ENCODE measurements at regions not wholly inside any gene's neighbourhood (a gene's known extent, or its start where the extent isn't known, plus 50 kb on each side); places are given as distances from the start of the nearest gene placed in this dataset.

GRCh38 chr4:74621616-74622015 is 172.7 kb downstream of the BTC start:
- Histone ChIP-seq H3K4me1 (peaks cover 33% of the 10 kb centered on the region), H3K27me3 (ENCODE audit: low read depth) (no peaks in the 10 kb centered on the region), H3K36me3 (no peaks in the 10 kb centered on the region), H3K9me3 (no peaks in the 10 kb centered on the region), H3K27ac (no peak overlapping the region), H3K4me3 (no peak overlapping the region)
- intact Hi-C loops (cut with DNase I): no loop called here
- ATAC-seq (no peak), DNase-seq (no peak)
- TF ChIP-seq CTCF (IDR thresholded peaks at IDR 0.05): no peak

GRCh38 chr4:74623041-74623440 is 171.3 kb downstream of the BTC start:
- peak; percentile 52 to 63 for ATAC-seq
- peak; percentile 48 for TF ChIP-seq CTCF (IDR thresholded peaks at IDR 0.05)
- Histone ChIP-seq H3K27me3 (ENCODE audit: low read depth) (no peaks in the 10 kb centered on the region), H3K4me3 (no peak overlapping the region), H3K9me3 (no peaks in the 10 kb centered on the region), H3K27ac (no peak overlapping the region), H3K4me1 (peaks cover 33% of the 10 kb centered on the region), H3K36me3 (no peaks in the 10 kb centered on the region)
- DNase-seq: no peak
- intact Hi-C loops (cut with DNase I): no loop called here

GRCh38 chr4:74624351-74625151 is 169.8 kb downstream of the BTC start:
- Histone ChIP-seq H3K27me3 (ENCODE audit: low read depth) (no peaks in the 10 kb centered on the region), H3K9me3 (no peaks in the 10 kb centered on the region), H3K36me3 (no peaks in the 10 kb centered on the region), H3K4me3 (no peak overlapping the region), H3K4me1 (peaks cover 27% of the 10 kb centered on the region), H3K27ac (peak overlapping the region; percentile 12)
- peak; percentile 49 to 67 for ATAC-seq
- DNase-seq: no peak
- intact Hi-C loops (cut with DNase I): no loop called here
- TF ChIP-seq CTCF (IDR thresholded peaks at IDR 0.05): no peak

- intact Hi-C loops (cut with DNase I): no loop called here
- Histone ChIP-seq H3K4me3 (no peak overlapping the region), H3K4me1 (peaks cover 20% of the 10 kb centered on the region), H3K36me3 (no peaks in the 10 kb centered on the region), H3K27me3 (ENCODE audit: low read depth) (no peaks in the 10 kb centered on the region), H3K9me3 (no peaks in the 10 kb centered on the region), H3K27ac (no peak overlapping the region)
- ATAC-seq: no peak
- no peak for TF ChIP-seq CTCF (IDR thresholded peaks at IDR 0.05)
- DNase-seq: no peak
Observed at GRCh38 chr4:74625981-74626380, 168.3 kb downstream of the BTC start.

GRCh38 chr4:74627093-74627492 is 167.2 kb downstream of the BTC start:
- no peak for DNase-seq
- Histone ChIP-seq H3K27ac (no peak overlapping the region), H3K36me3 (no peaks in the 10 kb centered on the region), H3K27me3 (ENCODE audit: low read depth) (no peaks in the 10 kb centered on the region), H3K4me1 (peaks cover 18% of the 10 kb centered on the region), H3K9me3 (no peaks in the 10 kb centered on the region), H3K4me3 (no peak overlapping the region)
- no peak for ATAC-seq
- no peak for TF ChIP-seq CTCF (IDR thresholded peaks at IDR 0.05)
- intact Hi-C loops (cut with DNase I): no loop called here

Data from lower lobe of right lung (tissue), 2 donors.